B cell (primary cell): ENCODE measurements at regions not wholly inside any gene's neighbourhood (a gene's known extent, or its start where the extent isn't known, plus 50 kb on each side); places are given as distances from the start of the nearest gene placed in this dataset.

Experiments
- ATAC-seq: fragments of 200-7000 bp; cut with Tn5 transposase; one replicate; pipeline ENCODE4 v1.10.0; 2021; ENCODE audit warnings: low read depth, mild to moderate bottlenecking, moderate number of reproducible peaks, moderate library complexity
- CTCF ChIA-PET: fragments of 350-600 bp; sonication (Branson Sonifier 250); formaldehyde crosslinking; loops from one replicate; lab custom pipeline; 2021; ENCODE audit warnings: antibody characterized with exemption, inconsistent platforms; lab: Charles Lee
- POLR2A ChIA-PET: fragments of 350-600 bp; sonication (Branson Sonifier 250); formaldehyde crosslinking; loops from one replicate; lab custom pipeline; 2021; ENCODE audit warnings: antibody characterized with exemption; lab: Charles Lee
- DNase-seq: peaks from one replicate; pipeline ENCODE4 v3.0.0; 2013
- H2AFZ ChIP-seq: 2 replicates; pipeline ENCODE4 v1.6.1; 2012; ENCODE audit warnings: mild to moderate bottlenecking, low read depth, low read length; ENCODE audit not compliant: insufficient read depth, poor library complexity, severe bottlenecking
- H3K27ac ChIP-seq, 2 donors: 1 replicate in 1 of 2; 2 replicates in 1 of 2; pipeline ENCODE4 v1.5.1; 2012 to 2013; ENCODE audit warnings: low read length in 2 of 2, mild to moderate bottlenecking in 2 of 2, moderate library complexity in 1 of 2
- H3K27me3 ChIP-seq, 4 experiments: fragments of 200-600 bp in 1 of 4; sonication (generic) in 1 of 4; replicated peaks in 1 of 4; 1 replicate in 2 of 4; 2 replicates in 2 of 4; pipeline versions ENCODE4 v1.6.1 to v1.7.0; 2013 to 2016; ENCODE audit warnings: low read length in 3 of 4, mild to moderate bottlenecking in 2 of 4, mixed read lengths in 1 of 4, moderate library complexity in 1 of 4; ENCODE audit not compliant: insufficient read depth in 4 of 4, control insufficient read depth in 3 of 4; ENCODE audit errors: control extremely low read depth in 1 of 4
- H3K36me3 ChIP-seq, 2 experiments: replicated peaks in 1 of 2; 1 replicate in 1 of 2; 2 replicates in 1 of 2; pipeline versions ENCODE4 v1.6.1 to v1.7.1; 2013; ENCODE audit warnings: low read length in 1 of 2; ENCODE audit not compliant: insufficient read depth in 2 of 2, control insufficient read depth in 1 of 2; ENCODE audit errors: control extremely low read depth in 1 of 2, extremely low read depth in 1 of 2
- H3K4me1 ChIP-seq, 2 donors: fragments of 200-600 bp in 1 of 2; sonication (generic) in 1 of 2; 1 replicate in 1 of 2; 2 replicates in 1 of 2; pipeline versions ENCODE4 v1.5.1 to v1.6.1; 2013 to 2017; ENCODE audit warnings: low read length in 2 of 2; ENCODE audit not compliant: control insufficient read depth in 2 of 2, insufficient read depth in 2 of 2
- H3K4me2 ChIP-seq: replicated peaks from 2 replicates; pipeline ENCODE3; 2012; ENCODE audit warnings: mild to moderate bottlenecking, low read depth, low read length; ENCODE audit not compliant: poor library complexity, severe bottlenecking
- H3K4me3 ChIP-seq, 5 experiments: fragments of 200-600 bp in 1 of 5; sonication (generic) in 1 of 5; 1 replicate in 3 of 5; 2 replicates in 2 of 5; pipeline versions ENCODE4 v1.5.1 to v1.7.0; 2011 to 2016; ENCODE audit warnings: low read length in 4 of 5, mild to moderate bottlenecking in 4 of 5, low read depth in 2 of 5, control low read depth in 1 of 5, moderate library complexity in 1 of 5; ENCODE audit not compliant: insufficient read depth in 1 of 5; ENCODE audit errors: control extremely low read depth in 1 of 5, extremely low read depth in 1 of 5
- H3K79me2 ChIP-seq: fragments of 200-600 bp; sonication (generic); one replicate; pipeline ENCODE4 v1.6.0; 2016; ENCODE audit warnings: low read length; ENCODE audit not compliant: control insufficient read depth, insufficient read depth
- H3K9ac ChIP-seq: fragments of 200-600 bp; sonication (generic); 2 replicates; pipeline ENCODE4 v1.6.1; 2017; ENCODE audit warnings: mild to moderate bottlenecking, low read length, moderate library complexity
- H3K9me3 ChIP-seq, 3 donors: one replicate each; pipeline versions ENCODE4 v1.6.1 to v1.7.1; 2013; ENCODE audit warnings: low read length in 2 of 3; ENCODE audit not compliant: control insufficient read depth in 2 of 3, insufficient read depth in 1 of 3; ENCODE audit errors: control extremely low read depth in 1 of 3
- H4K20me1 ChIP-seq: 2 replicates; pipeline ENCODE4 v1.6.0; 2012; ENCODE audit warnings: mild to moderate bottlenecking, low read length; ENCODE audit not compliant: insufficient read depth, control insufficient read depth, poor library complexity, severe bottlenecking
- H3K27ac Mint-ChIP-seq: one replicate; pipeline ENCODE4 v1.8.0; 2021; ENCODE audit warnings: mixed read lengths
- H3K27me3 Mint-ChIP-seq: one replicate; pipeline ENCODE4 v1.8.0; 2021; ENCODE audit warnings: mixed read lengths
- H3K4me1 Mint-ChIP-seq: one replicate; pipeline ENCODE4 v1.8.0; 2021; ENCODE audit warnings: mixed read lengths
- H3K4me3 Mint-ChIP-seq: one replicate; pipeline ENCODE4 v1.8.0; 2021; ENCODE audit warnings: mixed read lengths
- H3K9me3 Mint-ChIP-seq: one replicate; pipeline ENCODE4 v1.8.0; 2022; ENCODE audit warnings: mixed read lengths; ENCODE audit not compliant: insufficient read depth
- CTCF ChIP-seq: fragments of 200-600 bp; IDR thresholded peaks from one replicate; pipeline ENCODE4 v1.8.0; 2022; ENCODE audit warnings: antibody characterized with exemption, mild to moderate bottlenecking
- EZH2 ChIP-seq: IDR thresholded peaks from 2 replicates; pipeline ENCODE4 v1.6.1; 2012; ENCODE audit warnings: borderline replicate concordance, low read depth, mild to moderate bottlenecking, moderate library complexity, low read length; ENCODE audit not compliant: insufficient read depth, poor library complexity, severe bottlenecking
- WGBS: methylation state at CpG from one replicate; pipeline ENCODE4 v1.1.5; 2013; ENCODE audit warnings: missing lambda C conversion rate; ENCODE audit not compliant: insufficient coverage; 5-methylcytosine and 5-hydroxymethylcytosine counted together
- intact Hi-C: fragments of 100-400 bp; cut with micrococcal nuclease; formaldehyde crosslinking; loops from one replicate; pipeline ENCODE4 v1.10.0; 2022

GRCh38 chr1:239742416-239743109 lies 349.1 kb upstream of the FMN2 start:
- Mint-ChIP-seq H3K27me3 (no peaks in the 10 kb centered on the region), H3K27ac (no peak overlapping the region), H3K4me1 (no peaks in the 10 kb centered on the region), H3K9me3 (peaks cover 3% of the 10 kb centered on the region), H3K4me3 (no peak overlapping the region)
- intact Hi-C loops: no loop called here
- Histone ChIP-seq H3K36me3 (no peaks in the 10 kb centered on the region), H3K9ac (no peak overlapping the region), H3K27ac (no peak overlapping the region), H4K20me1 (no peaks in the 10 kb centered on the region), H3K4me2 (no peak overlapping the region), H2AFZ (no peak overlapping the region), H3K9me3 (no peaks in the 10 kb centered on the region), H3K27me3 (no peaks in the 10 kb centered on the region), H3K79me2 (no peaks in the 10 kb centered on the region), H3K4me1 (no peaks in the 10 kb centered on the region), H3K4me3 (no peak overlapping the region)
- CTCF ChIA-PET: no interaction called here
- ATAC-seq (no peak), DNase-seq (no peak)
- POLR2A ChIA-PET: no interaction called here
- TF ChIP-seq CTCF (no peak), EZH2 (no peak)
- WGBS: no CpG with 5 or more reads among the region's 6 CpGs

DNA sequence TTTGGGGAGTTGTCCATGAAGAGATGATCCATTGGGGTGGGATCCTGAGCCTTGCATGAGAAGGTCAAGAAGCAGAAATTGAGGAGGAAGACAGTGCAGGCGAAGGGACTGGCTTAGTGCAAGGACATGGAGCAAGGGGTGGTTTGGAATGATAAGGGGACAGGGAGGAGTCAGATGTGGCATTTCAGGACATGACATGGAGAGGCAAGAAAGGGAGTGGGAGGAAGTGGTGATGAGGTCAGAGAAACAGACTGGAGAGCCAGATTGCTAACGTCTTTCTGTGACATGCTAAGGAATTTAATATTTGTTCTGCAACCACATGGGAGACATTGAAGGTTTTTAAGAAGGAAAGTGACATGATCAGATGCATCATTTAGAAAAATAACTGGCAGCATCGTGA lies 346.8 kb upstream of the FMN2 start:
- Histone ChIP-seq H3K9ac (no peak overlapping the region), H3K4me3 (no peak overlapping the region), H3K27me3 (no peaks in the 10 kb centered on the region), H3K4me1 (no peaks in the 10 kb centered on the region), H2AFZ (no peak overlapping the region), H3K36me3 (no peaks in the 10 kb centered on the region), H4K20me1 (no peaks in the 10 kb centered on the region), H3K4me2 (no peak overlapping the region), H3K79me2 (no peaks in the 10 kb centered on the region), H3K27ac (no peak overlapping the region), H3K9me3 (no peaks in the 10 kb centered on the region)
- intact Hi-C loops: no loop called here
- DNase-seq (no peak), ATAC-seq (no peak)
- Mint-ChIP-seq H3K4me1 (no peaks in the 10 kb centered on the region), H3K4me3 (no peak overlapping the region), H3K27ac (no peak overlapping the region), H3K9me3 (peaks cover 1% of the 10 kb centered on the region), H3K27me3 (no peaks in the 10 kb centered on the region)
- ChIA-PET CTCF (no interaction called here), POLR2A (no interaction called here)
- WGBS: 56% methylated on average over 2 of the region's 3 CpGs
- TF ChIP-seq EZH2: no peak
- TF ChIP-seq CTCF: no peak
